GM19099 (cell line): ENCODE measurements at regions not wholly inside any gene's neighbourhood (a gene's known extent, or its start where the extent isn't known, plus 50 kb on each side); places are given as distances from the start of the nearest gene placed in this dataset.

Experiments used
- POLR2A ChIP-seq: IDR thresholded peaks from 3 replicates; pipeline ENCODE4 v1.6.1; 2011; ENCODE audit warnings: low read depth; ENCODE audit not compliant: insufficient read length; ENCODE audit errors: extremely low read depth

GRCh38 chr17:69972251-69972650 lies 102.8 kb upstream of the KCNJ16 start:
- TF ChIP-seq POLR2A = no peak

GRCh38 chr17:69975808-69976207 lies 99.2 kb upstream of the KCNJ16 start:
- TF ChIP-seq POLR2A = no peak

- TF ChIP-seq POLR2A = no peak
Observed at GRCh38 chr17:69978056-69978646, 96.9 kb upstream of the KCNJ16 start.

- TF ChIP-seq POLR2A = no peak
Observed at GRCh38 chr17:69981441-69981840, 93.6 kb upstream of the KCNJ16 start.

- no peak for TF ChIP-seq POLR2A
Observed at GRCh38 chr17:69995476-69995875, 79.5 kb upstream of the KCNJ16 start.

- no peak for TF ChIP-seq POLR2A
Observed at GRCh38 chr17:69997332-69997731, 77.7 kb upstream of the KCNJ16 start.

GRCh38 chr17:69999253-69999652 lies 75.8 kb upstream of the KCNJ16 start:
- TF ChIP-seq POLR2A = no peak

GRCh38 chr17:70006159-70006558 lies 68.9 kb upstream of the KCNJ16 start:
- no peak for TF ChIP-seq POLR2A

GRCh38 chr17:70011750-70012149 lies 63.3 kb upstream of the KCNJ16 start:
- TF ChIP-seq POLR2A = no peak

GRCh38 chr17:70013911-70014310 lies 61.1 kb upstream of the KCNJ16 start:
- TF ChIP-seq POLR2A = no peak

GRCh38 chr17:70017112-70017511 lies 57.9 kb upstream of the KCNJ16 start:
- no peak for TF ChIP-seq POLR2A

- TF ChIP-seq POLR2A = no peak
Observed at GRCh38 chr17:70017941-70018340, 57.1 kb upstream of the KCNJ16 start.

- TF ChIP-seq POLR2A = no peak
Observed at GRCh38 chr17:70021726-70022125, 53.3 kb upstream of the KCNJ16 start.

GRCh38 chr17:70022175-70022574 lies 52.9 kb upstream of the KCNJ16 start:
- TF ChIP-seq POLR2A = no peak

- TF ChIP-seq POLR2A = no peak
Observed at GRCh38 chr17:70024253-70024652, 50.8 kb upstream of the KCNJ16 start.
